BLaER1 (cell line): ENCODE measurements at regions not wholly inside any gene's neighbourhood (a gene's known extent, or its start where the extent isn't known, plus 50 kb on each side); places are given as distances from the start of the nearest gene placed in this dataset.
"Not testable (repeated sequence)": the region's sequence is repeated elsewhere in the genome, so short reads cannot be mapped to it uniquely, and the experiment has no call there.

Experiments used
- H3K27ac ChIP-seq: shearing (Covaris generic); formaldehyde crosslinking; 2 replicates; pipeline ENCODE4 v1.8.1; 2022
- H3K27me3 ChIP-seq: shearing (Covaris generic); formaldehyde crosslinking; 2 replicates; pipeline ENCODE4 v1.8.1; 2022
- H3K36me3 ChIP-seq: shearing (Covaris generic); formaldehyde crosslinking; 2 replicates; pipeline ENCODE4 v1.8.1; 2022
- H3K4me1 ChIP-seq: shearing (Covaris generic); formaldehyde crosslinking; 2 replicates; pipeline ENCODE4 v1.8.1; 2022
- H3K4me2 ChIP-seq: shearing (Covaris generic); formaldehyde crosslinking; 2 replicates; pipeline ENCODE4 v1.8.1; 2022
- H3K4me3 ChIP-seq: shearing (Covaris generic); formaldehyde crosslinking; 2 replicates; pipeline ENCODE4 v1.8.1; 2022
- H3K9ac ChIP-seq: shearing (Covaris generic); formaldehyde crosslinking; 2 replicates; pipeline ENCODE4 v1.8.1; 2022
- H3K9me3 ChIP-seq: shearing (Covaris generic); formaldehyde crosslinking; 2 replicates; pipeline ENCODE4 v1.8.1; 2022
- H4K20me1 ChIP-seq: shearing (Covaris generic); formaldehyde crosslinking; 2 replicates; pipeline ENCODE4 v1.8.1; 2022
- Cebpa-rat ChIP-seq: shearing (Covaris generic); IDR thresholded peaks from 2 replicates; pipeline ENCODE4 v1.8.1; 2022

DNA sequence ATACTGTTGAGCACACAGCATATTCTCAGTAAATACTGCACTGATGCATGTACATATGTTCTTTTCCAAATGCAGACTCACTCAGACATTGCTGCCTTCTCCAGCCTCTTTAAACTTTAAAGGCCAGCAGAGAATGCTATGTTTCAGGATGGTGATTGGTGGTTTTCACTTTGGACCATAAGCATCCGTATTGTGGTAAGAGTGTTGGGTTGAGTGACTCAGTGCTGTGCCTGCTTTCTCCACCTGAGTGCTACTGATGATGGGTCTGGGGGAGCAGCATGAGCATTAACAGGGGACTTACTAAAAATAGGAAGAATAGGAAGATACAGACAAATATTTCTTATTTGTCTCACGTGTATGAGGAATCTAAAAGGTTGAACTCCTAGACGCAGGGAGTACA is 56.3 kb upstream of the ZNF92 start:
- H3K4me3 ChIP-seq: no peak overlapping the region
- no peak overlapping the region for H3K9ac ChIP-seq
- no peak overlapping the region for H3K4me2 ChIP-seq
- no peaks in the 10 kb centered on the region for H3K4me1 ChIP-seq
- 0 out of 2 replicates have a peak, but pooled peaks cover 4% of the 10 kb centered on the region for H3K36me3 ChIP-seq
- no peaks in the 10 kb centered on the region for H3K9me3 ChIP-seq
- no peaks in the 10 kb centered on the region for H3K27me3 ChIP-seq
- no peak overlapping the region for H3K27ac ChIP-seq
- H4K20me1 ChIP-seq: no peaks in the 10 kb centered on the region
- no peak for TF ChIP-seq Cebpa-rat

DNA sequence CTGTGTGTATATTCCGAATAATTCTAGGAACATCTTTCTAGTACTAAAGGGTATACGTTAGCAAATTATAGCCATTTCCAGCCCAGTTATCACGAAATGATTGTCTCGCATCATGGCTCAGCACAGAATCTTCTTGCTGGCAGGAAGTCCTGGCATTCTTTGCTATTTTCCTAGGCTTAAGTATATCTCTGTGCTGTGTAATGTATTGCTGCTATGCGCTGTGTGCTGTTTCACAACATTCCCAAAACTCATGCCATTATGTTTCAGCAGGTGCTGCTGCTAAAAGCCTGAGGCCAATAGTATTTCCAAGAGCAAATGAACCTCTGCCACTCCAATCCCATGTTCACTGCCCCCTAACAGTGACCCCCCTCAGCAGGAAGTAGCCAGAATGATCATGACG is 62.9 kb upstream of the ZNF92 start:
- Histone ChIP-seq H3K27ac (no peak overlapping the region), H3K9ac (no peak overlapping the region), H3K36me3 (0 out of 2 replicates have a peak, but pooled peaks cover 4% of the 10 kb centered on the region), H3K4me3 (no peak overlapping the region), H3K4me1 (no peaks in the 10 kb centered on the region), H3K9me3 (no peaks in the 10 kb centered on the region), H3K27me3 (no peaks in the 10 kb centered on the region), H3K4me2 (no peak overlapping the region), H4K20me1 (no peaks in the 10 kb centered on the region)
- no peak for TF ChIP-seq Cebpa-rat

DNA sequence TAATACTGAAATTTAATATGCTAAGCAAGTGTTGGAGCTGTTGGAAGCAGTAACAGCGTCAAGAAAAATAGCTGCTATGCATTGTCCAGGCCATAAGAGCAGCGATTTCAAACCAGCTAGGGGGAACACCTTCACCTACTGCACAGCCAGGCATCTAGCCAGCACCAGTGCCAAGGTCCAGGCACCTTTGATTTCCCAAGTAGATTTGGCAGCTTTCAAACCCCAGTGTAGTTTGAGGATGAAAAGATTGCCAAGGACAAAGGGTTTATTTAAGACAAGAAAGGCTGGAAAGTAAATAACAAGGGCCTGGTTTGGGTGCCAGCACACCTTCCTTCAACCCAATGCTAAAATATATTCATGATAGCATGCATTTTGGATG is 65.4 kb upstream of the ZNF92 start:
- Histone ChIP-seq H3K9me3 (no peaks in the 10 kb centered on the region), H3K4me1 (peaks cover 14% of the 10 kb centered on the region), H3K4me2 (no peak overlapping the region), H3K36me3 (0 out of 2 replicates have a peak, but pooled peaks cover 4% of the 10 kb centered on the region), H3K9ac (no peak overlapping the region), H3K27ac (no peak overlapping the region), H4K20me1 (no peaks in the 10 kb centered on the region), H3K27me3 (no peaks in the 10 kb centered on the region), H3K4me3 (no peak overlapping the region)
- no peak for TF ChIP-seq Cebpa-rat

DNA sequence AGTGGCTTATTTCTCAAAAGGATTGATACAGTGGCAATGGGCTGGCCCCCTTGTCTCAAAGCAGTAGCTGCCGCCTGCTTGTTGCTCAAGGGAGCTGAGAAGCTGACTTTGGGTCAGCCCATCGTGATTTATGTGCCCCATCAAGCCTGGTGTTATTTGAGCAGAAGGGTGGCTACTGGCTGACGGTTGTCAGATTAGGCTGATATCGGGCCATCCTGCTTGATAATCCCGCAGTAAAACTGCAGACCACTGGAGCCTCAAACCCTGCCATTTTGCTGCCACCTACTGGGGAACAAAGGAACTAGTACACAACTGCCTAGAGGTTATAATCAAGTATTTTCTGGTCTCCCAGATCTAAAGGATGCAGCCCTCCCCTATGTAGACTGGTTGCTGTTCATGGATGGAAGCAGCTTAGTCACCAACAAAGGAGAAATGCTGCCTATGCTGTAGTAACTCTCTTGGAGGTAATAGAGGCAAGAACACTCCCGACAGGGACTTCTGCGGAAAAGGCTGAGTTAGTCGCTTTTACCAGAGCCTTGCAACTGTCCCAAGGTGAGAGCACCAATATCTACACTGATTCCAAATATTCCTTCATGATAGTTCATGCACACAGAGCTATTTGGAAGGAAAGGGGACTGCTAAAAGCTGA is 65.9 kb upstream of the ZNF92 start:
- Histone ChIP-seq H3K9ac (no peak overlapping the region), H4K20me1 (no peaks in the 10 kb centered on the region), H3K4me1 (peaks cover 17% of the 10 kb centered on the region), H3K9me3 (no peaks in the 10 kb centered on the region), H3K4me3 (no peak overlapping the region), H3K27ac (no peak overlapping the region), H3K4me2 (no peak overlapping the region), H3K27me3 (no peaks in the 10 kb centered on the region), H3K36me3 (0 out of 2 replicates have a peak, but pooled peaks cover 1% of the 10 kb centered on the region)
- TF ChIP-seq Cebpa-rat: no peak

DNA sequence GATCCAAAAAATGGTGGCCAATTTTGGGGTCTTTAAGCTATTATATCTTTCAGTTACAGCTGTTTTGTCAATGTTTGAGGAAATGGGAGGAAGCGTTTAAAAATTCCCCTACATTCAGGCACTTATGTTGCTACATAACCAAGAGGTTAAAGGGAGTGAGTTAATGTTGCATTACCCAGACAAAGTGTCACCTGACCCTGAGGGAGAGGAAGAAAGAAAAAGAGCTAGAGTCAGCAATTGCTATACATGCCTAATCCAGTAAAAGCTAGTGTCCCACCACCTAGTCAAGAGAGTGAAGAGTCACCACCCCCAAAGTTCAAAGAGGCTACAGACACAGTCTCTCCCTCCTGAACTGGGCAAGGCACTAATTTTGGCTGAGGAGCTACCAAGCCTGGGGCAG is 69.5 kb upstream of the ZNF92 start:
- TF ChIP-seq Cebpa-rat: no peak
- Histone ChIP-seq H3K4me1 (peaks cover 17% of the 10 kb centered on the region), H3K9me3 (no peaks in the 10 kb centered on the region), H3K4me2 (peak overlapping the region; percentile 53), H4K20me1 (no peaks in the 10 kb centered on the region), H3K27ac (no peak overlapping the region), H3K27me3 (no peaks in the 10 kb centered on the region), H3K36me3 (no peaks in the 10 kb centered on the region), H3K9ac (0 out of 2 replicates have a peak overlapping the region, but pooled peaks have one; percentile 38), H3K4me3 (no peak overlapping the region)

DNA sequence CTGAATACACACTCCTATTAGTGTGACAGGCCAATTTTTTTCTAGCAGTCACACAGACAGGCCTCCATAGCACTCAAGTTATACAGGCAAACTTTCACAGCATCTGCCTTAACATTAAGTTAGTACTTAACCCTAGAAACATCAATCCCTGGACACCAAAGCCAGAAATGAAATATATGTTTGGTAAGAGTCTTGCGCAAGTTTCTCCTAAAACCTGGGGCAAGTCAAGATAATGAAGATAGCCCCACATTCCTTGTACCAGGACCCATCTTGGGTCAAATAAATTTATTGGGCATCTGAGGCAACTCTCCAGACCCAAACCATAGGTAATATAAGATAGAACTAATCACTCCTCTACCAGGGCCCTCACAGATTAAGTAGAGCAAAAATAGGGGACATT is 70.8 kb upstream of the ZNF92 start:
- peak; percentile 44; the same call in 1 of the 2 replicates for TF ChIP-seq Cebpa-rat

DNA sequence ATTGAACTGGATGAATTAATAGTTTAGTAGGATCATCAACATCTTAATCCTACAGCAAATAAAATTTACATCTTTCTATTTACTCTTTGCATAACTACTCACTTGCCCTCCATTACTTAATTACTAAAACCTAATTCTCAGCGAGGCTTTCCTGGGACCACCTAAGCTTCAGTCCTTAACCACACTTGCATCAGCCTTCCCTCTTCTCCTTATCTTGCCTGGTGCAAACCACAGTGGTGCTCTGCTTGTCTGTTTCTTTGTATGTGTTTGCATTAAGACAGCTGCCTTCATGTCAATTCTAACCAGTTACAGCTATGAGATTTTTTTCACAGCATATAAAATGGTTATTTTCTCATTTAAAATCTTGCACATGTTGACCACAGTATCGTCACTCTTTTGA is 72.6 kb upstream of the ZNF92 start:
- no peaks in the 10 kb centered on the region for H3K27me3 ChIP-seq
- H3K27ac ChIP-seq: no peak overlapping the region
- H3K9me3 ChIP-seq: peaks cover 4% of the 10 kb centered on the region; the same call in 1 of the 2 replicates
- peaks cover 17% of the 10 kb centered on the region for H3K4me1 ChIP-seq
- H3K4me2 ChIP-seq: no peak overlapping the region
- no peaks in the 10 kb centered on the region for H4K20me1 ChIP-seq
- no peak overlapping the region for H3K4me3 ChIP-seq
- TF ChIP-seq Cebpa-rat: no peak
- no peaks in the 10 kb centered on the region for H3K36me3 ChIP-seq
- no peak overlapping the region for H3K9ac ChIP-seq

More for the DNA sequence above, 70.8 kb upstream of the ZNF92 start:
- no peaks in the 10 kb centered on the region for H4K20me1 ChIP-seq
- H3K4me3 ChIP-seq: no peak overlapping the region
- no peaks in the 10 kb centered on the region for H3K36me3 ChIP-seq
- no peaks in the 10 kb centered on the region; the same call in 1 of the 2 replicates for H3K9me3 ChIP-seq
- H3K4me2 ChIP-seq: no peak overlapping the region
- no peak overlapping the region for H3K9ac ChIP-seq
- no peak overlapping the region for H3K27ac ChIP-seq
- H3K27me3 ChIP-seq: no peaks in the 10 kb centered on the region
- peaks cover 17% of the 10 kb centered on the region for H3K4me1 ChIP-seq

DNA sequence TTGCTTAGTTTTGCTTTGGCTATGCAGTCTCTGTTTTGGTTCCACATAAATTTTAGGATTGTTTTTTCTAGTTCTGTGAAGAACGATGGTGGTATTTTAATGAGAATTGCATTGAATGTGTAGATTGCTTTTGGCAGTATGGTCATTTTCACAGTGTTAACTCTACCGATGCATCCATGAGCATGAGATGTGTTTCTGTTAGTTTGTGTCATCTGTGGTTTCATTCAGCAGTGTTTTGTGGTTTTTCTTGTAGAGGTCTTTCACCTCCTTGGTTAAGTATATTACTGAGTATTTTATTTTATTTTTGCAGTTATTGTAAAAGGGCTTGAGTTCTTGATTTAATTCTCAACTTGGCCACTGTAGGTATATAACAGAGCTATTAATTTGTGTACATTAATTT is 78.2 kb upstream of the ZNF92 start:
- Histone ChIP-seq H3K36me3 (0 out of 2 replicates have a peak, but pooled peaks cover 3% of the 10 kb centered on the region), H3K4me2 (peak overlapping the region; percentile 27; the same call in 1 of the 2 replicates), H3K4me1 (peaks cover 7% of the 10 kb centered on the region; the same call in 1 of the 2 replicates), H3K9me3 (peaks cover 6% of the 10 kb centered on the region; the same call in 1 of the 2 replicates), H3K27ac (no peak overlapping the region), H3K27me3 (no peaks in the 10 kb centered on the region), H3K4me3 (no peak overlapping the region), H3K9ac (no peak overlapping the region), H4K20me1 (no peaks in the 10 kb centered on the region)
- no peak for TF ChIP-seq Cebpa-rat

DNA sequence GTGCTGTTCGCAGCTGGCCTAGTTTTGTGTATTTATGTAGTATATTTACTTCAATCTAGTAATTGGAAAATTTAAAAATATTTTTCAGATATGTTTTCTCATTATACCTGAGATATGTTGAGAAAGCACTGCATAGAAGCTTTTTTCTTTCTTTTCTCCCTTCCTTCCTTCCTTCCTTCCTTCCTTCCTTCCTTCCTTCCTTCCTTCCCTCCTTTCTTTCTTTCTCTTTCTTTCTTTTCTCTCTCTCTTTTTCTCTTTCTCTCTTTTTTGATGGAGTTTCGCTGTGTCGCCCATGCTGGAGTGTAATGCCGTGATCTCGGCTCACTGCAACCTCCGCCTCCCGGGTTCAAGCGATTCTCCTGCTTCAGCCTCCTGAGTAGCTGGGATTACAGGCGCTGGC is 83.3 kb upstream of the ZNF92 start:
- not testable (repeated sequence) for H4K20me1 ChIP-seq, H3K9ac ChIP-seq, H3K4me2 ChIP-seq, H3K9me3 ChIP-seq, H3K4me3 ChIP-seq, H3K27me3 ChIP-seq, H3K27ac ChIP-seq, H3K4me1 ChIP-seq, H3K36me3 ChIP-seq

DNA sequence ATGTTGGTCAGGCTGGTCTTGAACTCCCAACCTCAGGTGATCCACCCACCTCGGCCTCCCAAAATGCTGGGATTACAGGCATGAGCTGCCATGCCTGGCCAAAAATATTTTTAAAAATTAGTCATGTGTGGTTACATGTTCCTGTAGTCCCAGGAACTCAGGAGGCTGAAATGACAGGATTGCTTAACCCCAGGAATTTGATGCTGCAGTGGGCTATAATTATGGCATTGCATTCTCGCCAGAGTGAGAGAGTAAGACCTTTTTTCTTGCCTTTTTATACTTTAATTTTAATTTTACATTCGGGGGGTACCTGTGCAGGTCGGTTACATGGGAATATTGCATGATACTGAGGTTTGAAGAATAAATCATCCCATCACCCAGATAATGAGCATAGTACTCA is 86.6 kb upstream of the ZNF92 start:
- Histone ChIP-seq H3K4me3 (no peak overlapping the region), H3K4me2 (no peak overlapping the region), H4K20me1 (no peaks in the 10 kb centered on the region), H3K4me1 (no peaks in the 10 kb centered on the region), H3K9ac (no peak overlapping the region), H3K36me3 (peaks cover 3% of the 10 kb centered on the region; the same call in 1 of the 2 replicates), H3K27me3 (no peaks in the 10 kb centered on the region), H3K9me3 (peaks cover 32% of the 10 kb centered on the region), H3K27ac (no peak overlapping the region)
- no peak for TF ChIP-seq Cebpa-rat
